ENCODE measurements at regions not wholly inside any gene's neighbourhood (a gene's known extent, or its start where the extent isn't known, plus 50 kb on each side); places are given as distances from the start of the nearest gene placed in this dataset.

DNA sequence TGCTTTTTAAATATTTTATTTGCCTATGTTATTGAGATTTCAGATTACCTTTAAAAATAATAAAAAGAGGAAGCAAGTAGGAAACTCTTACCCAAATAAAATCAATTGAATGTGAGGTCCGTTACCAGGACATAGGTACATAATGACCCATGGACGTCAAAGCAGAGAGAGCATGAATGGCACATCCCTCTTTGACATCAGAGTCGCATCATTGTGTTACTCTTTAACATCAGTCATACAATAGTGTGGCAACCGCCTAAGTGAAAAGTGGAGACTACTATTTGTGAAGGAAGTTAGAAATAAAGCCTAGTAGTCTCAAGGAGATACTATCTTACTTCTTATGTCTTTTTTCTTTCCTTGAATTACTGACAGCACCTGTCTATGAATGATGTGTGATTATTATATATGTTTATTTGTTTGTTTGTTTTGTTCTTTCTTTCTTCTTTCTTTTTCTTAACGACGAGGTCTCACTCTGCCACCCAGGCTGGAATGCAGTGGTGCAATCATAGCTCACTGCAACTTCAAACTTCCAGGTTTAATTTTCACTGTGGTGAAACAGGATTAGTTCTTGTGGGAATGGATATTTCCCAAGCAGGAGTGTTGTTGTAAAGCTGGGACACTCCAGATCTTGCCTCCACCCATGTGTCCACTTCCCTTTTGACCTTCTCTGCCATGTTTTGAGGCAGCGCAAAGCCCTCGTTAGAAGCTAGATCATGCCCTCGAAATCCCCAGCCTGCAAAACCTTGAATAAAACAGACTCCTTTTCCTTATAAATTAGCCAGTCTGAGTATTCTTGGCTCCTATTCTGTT is 407.2 kb upstream of the NETO1 start:
- DNase-seq, result no peak

DNA sequence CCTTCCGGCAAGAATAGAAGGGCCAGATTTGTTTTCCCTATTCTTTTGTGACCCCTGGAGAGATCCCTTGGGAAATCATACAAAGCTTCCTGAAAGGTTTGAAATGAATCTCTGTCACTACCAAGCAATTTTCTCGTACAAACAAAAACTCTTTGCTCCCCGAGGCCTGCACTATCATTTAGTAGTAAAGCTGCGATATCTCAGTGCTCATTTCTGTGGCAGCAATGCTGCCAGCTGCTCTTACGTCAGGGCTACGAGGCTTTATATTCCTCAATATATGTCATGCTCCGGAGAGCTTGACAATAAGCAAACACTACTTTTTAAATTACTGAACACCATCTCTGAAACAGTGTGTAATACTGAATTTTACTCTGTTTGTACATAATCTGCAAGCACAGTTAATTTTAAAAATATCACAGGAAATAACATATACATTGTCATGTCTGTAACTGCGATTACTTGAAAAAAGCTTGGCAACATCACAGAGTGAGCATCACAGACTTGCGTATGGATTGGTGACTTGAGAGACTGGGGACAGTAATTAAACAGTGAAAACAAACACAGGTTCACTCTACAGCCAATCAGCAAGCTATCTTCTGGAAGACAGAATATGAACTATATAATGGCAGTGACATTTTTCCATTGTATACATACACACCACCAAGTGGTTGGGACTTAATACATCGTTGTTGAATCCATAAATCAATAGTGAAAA is 403.3 kb upstream of the NETO1 start:
- no peak for DNase-seq

DNA sequence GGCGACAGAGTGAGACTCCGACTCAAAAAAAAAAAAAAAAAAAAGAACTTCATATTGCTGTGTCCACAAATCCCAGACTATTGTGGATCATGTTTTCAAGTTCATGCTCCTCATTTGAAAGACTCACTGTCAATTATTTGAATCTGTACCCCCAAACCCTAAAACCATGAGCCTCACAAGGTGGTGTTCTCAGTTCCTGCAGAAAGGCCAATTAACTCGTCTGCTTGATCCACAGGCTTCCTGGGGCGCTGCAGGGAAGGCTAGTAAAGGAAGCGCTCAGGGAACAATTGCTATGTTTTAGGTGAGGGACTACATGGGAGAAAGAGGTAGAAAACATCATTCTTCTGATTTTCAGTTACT is 396.8 kb upstream of the NETO1 start:
- DNase-seq, result no peak

DNA sequence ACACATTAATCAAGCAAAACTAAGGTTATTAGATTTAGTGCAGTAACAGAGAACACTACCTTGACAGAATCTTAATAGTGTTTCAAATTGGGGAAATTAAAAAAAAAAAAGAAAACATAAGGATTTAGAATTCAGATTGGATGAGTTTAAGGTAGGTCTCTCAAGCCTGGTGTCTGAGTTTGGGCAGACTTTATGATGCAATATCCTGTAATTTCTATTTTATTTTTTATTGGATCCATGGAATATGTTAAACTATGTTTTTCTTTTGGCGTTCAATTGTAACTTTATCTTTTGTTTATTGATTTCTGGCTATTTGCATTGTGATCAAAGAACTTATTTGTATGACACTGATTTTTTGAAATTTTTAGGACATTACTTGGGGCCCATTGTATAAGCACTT is 394.1 kb upstream of the NETO1 start:
- no peak for DNase-seq

DNA sequence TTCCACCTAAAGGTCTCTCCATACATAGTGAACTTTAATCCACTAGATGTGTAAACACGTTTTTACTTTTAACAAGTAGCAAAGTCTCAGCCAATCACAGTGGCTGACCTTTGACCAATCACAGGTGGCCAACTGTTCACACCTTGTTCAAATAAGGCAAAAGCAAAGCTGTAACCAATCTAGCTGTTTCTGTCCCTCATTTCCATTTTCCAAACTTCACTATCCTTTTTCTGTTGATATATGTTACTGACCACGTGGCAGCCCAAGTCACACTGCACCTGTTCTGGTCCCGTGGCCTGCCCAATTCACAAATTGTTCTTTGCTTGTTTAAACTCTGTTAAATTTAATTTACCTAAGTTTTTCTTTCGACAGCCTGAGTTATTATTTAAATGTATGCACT is 393.5 kb upstream of the NETO1 start:
- DNase-seq, result no peak

DNA sequence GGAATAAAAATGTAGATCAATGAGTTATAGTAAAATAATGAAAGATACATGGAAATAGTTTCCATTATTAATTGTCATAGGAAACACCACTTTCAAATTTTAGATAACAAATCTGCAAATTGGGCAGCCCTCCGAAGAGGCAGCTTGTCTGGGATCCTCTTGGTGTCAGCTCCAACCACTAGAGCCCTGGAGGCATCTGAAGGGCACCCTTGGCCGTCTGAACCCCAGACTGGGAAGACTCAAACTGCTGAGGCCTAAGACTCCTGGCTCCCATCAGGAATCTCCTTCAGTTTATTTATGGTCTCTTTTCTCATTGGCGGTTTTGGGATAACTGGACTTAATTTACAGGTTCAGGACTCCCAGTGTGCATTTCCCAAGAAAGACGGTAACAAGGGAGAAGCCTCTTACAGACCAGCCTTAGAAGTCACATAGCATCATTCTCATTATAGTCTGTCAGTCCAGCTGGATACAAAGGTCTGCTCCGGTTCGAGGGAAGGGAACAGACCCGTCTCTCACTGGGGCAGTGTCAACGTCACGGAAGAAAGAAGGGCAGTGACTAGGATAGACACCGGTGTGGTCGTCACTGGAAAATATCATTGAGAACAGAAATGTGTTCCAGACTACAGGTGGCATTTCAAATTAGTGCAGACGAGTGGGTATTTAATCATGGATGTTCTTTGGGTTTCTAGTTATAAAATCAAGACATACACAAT is 390.7 kb upstream of the NETO1 start:
- DNase-seq, result no peak

DNA sequence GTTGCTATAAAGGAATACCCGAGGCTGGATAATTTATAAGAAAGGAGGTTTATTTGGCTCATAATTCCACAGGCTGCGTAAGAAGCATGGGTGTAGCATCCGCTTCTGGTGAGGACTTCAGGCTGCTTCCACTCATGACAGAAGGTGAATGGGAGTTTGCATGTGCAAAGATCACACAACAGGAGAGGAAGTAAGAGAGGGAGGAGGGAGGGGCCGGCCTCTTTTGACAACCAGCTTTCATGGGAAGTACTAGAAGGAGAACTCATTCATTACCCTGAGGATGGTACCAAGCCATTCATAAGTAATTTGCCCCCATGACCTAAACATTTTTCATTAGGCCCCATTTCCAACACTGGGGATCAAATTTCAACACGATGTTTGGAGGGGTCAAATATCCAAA is 386.8 kb upstream of the NETO1 start:
- no peak for DNase-seq

DNA sequence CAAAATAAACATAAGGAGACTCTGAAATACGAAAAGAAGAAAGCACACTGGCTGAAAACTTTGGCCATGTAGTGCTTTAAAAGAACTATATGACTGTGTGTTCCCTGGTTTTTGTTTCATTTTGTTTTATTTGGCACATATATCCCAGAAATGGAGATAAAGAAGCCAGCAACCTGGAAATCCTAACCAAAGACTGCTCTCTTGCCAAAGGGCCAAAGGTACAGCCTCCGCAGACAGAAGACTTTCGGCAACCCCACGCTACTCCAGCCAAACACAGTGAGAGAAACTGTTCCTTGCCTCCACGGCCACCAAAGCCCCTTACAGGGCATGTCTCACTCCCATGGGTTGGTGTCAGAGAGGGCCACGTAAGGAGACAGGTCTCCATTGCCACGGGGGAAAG is 381.2 kb upstream of the NETO1 start:
- DNase-seq, result no peak

DNA sequence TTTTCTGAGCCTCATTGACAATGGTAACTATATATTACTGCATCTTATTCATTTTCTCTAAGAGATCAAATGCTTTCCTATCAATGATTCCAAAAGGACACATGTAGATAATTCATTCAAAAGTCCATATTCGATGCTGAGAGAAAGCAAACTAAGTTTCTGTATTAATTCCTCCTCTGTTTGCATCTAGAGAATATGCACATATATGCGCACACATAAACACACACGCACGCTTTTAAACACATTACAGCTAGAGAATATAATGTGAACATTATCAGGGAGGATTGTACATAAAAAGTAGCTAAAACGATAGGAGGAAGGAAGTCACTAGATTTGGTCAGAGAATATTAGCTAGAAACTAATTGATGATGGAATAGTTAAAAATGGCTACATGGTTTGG is 379.0 kb upstream of the NETO1 start:
- DNase-seq, result no peak

DNA sequence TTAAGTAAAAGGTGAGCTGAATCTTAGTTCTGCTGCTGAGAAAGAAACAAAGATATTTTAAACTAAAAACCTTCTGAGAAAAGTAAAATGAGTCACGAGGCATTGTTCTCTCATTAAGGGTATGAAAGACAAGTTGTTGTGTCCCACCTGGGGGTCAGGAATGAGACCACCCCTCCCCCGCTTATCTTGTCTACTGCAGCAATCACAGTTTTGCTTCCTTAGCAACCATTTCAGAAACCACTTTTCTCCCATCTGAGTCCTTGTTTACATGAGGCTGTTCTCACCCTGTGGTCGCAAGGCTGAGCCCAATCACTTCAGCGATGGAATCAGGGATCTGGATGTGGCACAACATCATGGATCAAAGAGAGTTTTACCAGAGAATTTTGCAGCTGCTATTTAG is 377.6 kb upstream of the NETO1 start:
- no peak for DNase-seq

DNA sequence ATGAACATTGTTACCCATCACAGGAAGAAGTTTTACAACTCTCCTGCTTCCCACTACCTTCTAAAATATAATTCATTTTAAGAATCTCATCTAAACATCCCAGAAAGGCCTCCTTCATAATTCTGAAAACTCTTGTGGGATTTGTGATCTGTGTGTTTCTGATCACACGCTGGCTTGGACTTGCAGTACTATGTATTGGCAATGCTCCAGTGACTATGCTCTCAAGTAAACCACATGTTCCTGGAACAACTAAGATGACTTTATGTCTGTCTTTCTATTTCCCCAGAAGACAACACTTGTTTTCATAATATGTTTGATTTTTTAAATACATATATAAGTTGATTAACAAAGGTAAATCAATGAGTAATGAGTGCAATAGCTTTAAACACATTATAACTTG is 376.6 kb upstream of the NETO1 start:
- no peak for DNase-seq

DNA sequence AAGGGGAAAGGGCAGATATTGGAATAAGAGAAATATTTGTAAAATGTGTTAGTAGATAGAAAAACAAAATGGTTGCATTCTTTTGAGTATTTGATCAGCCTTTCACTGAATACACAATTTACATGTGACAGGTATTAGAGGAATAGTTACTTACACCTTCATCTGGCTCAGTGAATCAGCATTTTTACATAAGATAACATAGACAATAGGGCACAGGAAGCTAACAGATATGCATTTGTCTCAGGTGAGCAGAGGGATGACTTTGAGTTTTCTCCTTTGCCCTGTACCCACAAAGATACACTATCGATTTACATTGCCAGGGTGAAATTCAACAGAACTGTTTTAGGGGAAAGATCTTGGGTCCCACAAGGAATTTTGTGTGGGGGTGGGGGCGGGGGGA is 373.1 kb upstream of the NETO1 start:
- no peak for DNase-seq

DNA sequence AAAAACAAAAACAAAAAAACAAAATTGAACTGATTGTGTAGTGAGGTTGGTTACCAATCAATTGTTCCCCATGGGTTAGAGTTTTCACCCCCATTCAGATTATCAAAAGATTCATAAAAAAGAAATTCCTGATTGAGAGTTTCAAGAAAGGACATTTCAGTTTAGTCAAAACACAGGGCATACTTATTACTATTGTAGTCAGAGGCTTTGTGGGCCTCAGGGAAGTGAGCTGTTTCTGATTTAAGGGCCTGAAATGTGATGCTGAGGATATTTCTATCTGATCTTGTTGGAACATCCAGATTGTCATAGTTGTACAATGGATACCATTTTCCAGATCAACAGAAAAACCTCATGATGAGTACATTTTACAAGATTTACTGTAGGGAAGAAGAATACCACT is 368.1 kb upstream of the NETO1 start:
- DNase-seq, result no peak

DNA sequence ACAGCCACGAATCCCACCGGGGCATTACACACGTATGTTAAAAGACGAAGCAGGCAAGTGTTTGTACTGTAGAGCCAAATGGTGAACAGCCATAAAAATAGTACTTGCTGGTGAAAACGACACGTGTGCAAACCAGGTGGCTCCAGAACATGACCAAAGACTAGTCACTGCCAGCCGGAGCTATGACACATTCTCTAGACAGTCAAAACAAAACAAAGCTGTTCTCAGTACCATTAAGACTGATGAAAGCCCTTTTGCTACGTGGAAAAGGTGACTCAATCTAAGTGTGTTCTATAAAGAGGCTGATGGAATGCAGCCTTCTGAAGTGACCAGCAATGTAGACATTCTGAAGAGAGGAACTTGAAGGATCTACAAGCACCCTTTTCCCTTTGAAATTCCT is 367.7 kb upstream of the NETO1 start:
- DNase-seq, result no peak

DNA sequence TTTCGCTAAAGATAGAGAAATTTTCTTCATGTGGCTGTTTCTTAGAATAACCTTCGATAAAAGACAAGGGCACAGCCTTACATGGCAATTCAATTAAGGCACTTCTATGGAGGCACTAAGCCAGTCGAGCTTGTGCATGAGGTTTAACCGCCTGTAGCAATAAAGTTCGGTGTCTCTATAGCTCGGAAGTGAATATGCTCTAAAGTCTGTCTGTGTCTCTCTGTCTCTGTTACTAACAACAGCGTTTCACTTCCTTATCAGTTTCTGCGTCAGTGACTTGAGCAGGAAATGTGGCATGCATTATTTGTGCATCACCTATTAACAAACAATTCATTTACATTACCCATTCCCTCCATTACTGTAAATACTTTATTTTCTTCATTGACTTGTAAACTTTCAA is 365.1 kb upstream of the NETO1 start:
- DNase-seq, result no peak

DNA sequence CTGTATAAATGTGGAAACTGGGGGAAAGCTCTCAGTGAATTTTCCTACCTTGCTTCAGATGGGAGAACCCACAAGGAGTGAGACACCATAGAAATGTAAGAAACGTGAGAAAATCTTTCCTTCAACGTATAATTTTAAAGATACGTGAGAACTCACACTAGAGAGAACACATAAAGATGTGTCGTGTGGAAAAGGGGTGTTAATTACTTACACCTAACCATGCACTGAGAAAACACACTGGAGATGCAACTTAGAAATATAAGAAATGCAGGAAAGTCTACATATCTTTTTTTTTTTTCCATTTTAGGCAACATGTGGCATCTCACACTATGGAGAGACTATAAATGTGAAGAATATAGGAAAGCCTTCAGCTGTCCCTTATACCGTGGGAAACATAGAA is 352.9 kb upstream of the NETO1 start:
- DNase-seq, result no peak

DNA sequence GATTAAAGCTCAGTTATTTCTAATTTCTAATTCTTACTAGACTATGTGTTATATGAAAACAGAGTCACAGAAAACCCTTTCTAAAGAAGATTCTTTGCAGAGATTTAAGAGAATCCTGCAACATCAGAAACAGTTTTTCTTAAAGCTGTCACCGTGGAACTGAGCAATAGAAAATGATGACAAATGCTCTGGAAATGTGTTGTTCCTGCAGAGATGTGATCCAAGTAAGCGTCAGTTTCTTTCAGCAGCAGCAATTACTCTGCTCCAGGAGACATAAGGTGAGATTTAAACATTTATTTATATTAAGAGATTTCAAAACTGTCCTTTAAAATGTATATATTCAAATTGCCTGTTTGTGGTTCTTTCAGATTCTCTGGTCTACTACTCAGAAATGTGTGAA is 350.5 kb upstream of the NETO1 start:
- no peak for DNase-seq

DNA sequence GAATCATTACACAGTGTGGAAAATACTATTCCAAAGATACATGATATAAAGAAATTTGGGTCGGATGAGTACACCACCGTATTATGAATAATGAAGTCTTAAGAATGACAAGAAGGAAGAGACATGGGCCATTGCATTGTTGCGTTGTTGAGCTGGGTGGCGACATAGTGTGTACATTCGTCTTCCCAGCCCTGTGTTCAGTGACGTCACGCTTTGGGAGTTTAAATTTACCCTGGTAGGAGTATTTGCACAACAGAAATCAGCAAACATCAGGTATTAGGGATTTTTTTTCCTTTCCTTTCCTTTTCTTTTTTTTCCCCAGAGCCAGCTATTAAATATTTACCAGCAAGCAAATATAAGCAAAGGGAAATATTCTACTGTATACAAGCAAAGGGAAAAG is 347.2 kb upstream of the NETO1 start:
- DNase-seq, result no peak

DNA sequence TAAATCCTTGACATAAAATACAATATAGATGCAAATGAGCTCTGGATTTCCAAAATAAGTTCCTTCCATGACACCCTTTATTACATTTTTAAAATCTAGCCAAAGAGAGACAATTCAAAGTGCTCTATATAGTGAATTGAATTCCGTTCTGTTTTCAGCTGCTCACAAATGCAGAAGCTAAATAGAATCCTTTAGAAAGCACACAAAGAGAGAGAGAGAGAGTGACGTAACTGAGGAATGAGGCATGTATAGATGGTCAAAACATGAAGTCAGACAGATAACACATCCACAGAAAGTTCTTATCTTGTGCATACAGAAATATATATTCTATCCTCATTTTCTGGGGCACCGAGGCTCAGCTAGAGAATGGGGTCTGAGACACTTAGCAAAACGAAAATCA is 344.7 kb upstream of the NETO1 start:
- DNase-seq, result no peak

DNA sequence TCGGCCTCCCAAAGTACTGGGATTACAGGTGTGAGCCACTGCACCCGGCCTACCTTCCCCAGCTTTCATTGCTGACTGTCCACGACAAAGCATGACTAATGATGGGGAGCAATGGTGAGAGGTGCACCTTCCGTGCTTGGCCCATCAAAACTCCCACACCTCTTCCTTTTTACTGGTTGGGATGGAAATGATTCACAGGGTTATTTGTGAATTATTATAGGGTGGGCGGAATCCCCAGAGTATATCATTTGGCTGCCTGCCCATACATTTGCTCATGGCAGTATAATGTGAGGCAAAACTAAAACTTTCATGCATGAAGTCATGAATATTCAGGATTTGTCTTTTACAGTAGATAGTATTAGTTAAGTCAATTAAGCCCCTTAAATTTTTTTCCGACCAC is 334.2 kb upstream of the NETO1 start:
- DNase-seq, result no peak

DNA sequence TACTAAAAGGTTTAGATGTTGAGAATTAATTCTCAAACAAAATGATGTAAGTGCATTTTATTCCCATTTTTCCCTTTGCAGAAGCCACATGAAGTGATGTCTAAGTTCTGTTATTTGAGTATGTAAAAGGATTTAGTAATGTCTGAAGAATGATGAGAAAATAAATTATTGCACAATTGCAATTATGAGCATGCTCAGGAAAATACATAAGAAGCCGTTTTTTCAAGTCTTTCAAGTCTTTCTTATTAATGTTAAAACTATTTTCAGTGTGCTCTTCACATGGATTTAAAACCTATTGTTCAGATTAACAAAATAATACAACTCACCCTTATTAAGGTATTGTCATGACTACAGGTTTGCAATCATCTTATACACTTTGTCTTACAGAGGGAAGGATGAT is 331.4 kb upstream of the NETO1 start:
- DNase-seq, result no peak

DNA sequence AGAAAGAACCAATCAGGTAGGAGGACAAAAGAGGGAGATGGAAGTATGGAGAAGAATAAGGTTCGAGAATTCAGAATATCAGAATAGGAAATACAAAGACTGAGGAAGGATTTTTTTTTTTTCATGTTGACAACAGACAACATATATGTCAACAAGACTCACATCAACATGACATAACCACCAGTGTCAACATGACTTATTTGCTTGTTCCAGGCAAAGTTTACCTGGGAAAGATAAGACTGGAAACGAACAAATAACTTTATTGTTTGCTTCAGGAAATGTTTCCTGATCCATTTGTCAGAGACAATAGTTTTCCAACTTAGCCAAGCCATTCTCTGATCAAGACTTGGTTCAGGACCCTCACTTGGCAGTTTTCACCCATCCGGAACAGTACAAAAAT is 321.9 kb upstream of the NETO1 start:
- DNase-seq, result no peak

DNA sequence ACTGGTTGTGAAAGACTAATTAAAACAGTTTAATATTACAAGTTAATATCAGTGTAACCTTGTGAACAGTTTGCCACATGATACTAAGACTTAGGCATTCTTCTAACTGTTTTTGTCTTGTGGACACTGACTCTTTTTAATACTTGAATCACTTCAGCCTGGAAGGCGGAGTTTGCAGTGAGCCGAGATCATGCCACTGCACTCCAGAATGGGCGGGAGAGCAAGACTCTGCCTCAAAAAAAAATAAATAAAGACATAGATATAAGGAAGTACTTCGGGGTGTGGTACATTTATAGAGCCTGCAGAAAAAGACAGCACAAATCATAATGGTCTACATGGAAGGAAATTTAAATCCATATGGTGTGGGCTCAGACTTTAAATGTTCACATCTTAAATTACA is 300.4 kb upstream of the NETO1 start:
- DNase-seq, result no peak

DNA sequence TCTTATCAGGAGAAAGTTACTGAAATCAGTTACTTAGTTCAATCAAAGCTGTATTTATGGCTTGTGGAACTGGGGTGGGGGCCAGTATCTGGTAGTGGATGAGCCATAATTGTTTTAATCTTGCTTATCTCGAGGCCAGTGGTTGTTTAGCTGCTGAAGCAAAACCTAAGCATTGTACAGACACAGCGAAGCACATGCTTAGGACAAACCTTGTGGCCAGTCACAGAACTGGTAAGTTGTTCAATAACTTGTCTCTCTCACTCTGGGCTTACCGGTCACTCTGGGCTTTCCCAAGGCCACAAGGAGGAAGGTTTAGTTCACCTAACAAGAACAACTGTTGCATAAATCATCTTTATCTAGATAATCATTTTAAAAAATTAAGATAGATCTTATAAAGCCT is 296.6 kb upstream of the NETO1 start:
- DNase-seq, result no peak

Data from RPMI8226 (cell line).